PFSK-1 (cell line): ENCODE measurements at regions not wholly inside any gene's neighbourhood (a gene's known extent, or its start where the extent isn't known, plus 50 kb on each side); places are given as distances from the start of the nearest gene placed in this dataset.

Source experiments
- POLR2AphosphoS5 ChIP-seq: IDR thresholded peaks from 2 replicates; pipeline ENCODE4 v1.6.1; 2012; ENCODE audit warnings: low read depth, mild to moderate bottlenecking, control low read depth, low read length, moderate library complexity
- REST ChIP-seq, 2 experiments: IDR thresholded peaks; 2 replicates each; pipeline versions ENCODE4 v1.6.1 to v1.8.0; 2011 to 2012; ENCODE audit warnings: low read depth in 2 of 2, low read length in 2 of 2, control low read depth in 1 of 2, inconsistent platforms in 1 of 2, mild to moderate bottlenecking in 1 of 2, moderate library complexity in 1 of 2; ENCODE audit not compliant: insufficient read depth in 1 of 2
- SIN3A ChIP-seq: IDR thresholded peaks from 2 replicates; pipeline ENCODE4 v1.6.1; 2012; ENCODE audit warnings: mild to moderate bottlenecking, low read length, moderate library complexity, borderline replicate concordance; ENCODE audit not compliant: insufficient read depth
- TAF1 ChIP-seq: IDR thresholded peaks from 2 replicates; pipeline ENCODE4 v1.6.1; 2012; ENCODE audit warnings: low read length, control low read depth, borderline replicate concordance; ENCODE audit not compliant: insufficient read depth

GRCh38 chr6:15769511-15770018 is 106.7 kb upstream of the DTNBP1 start:
- TF ChIP-seq TAF1 (no peak), REST (IDR thresholded peaks at IDR 0.05; ENCODE audit: insufficient read depth in 1 of 2, low read depth in 2 of 2, low read length in 2 of 2) (0 out of 4 replicates have a peak, but pooled peaks of 1 of the 2 experiments have one; percentile 11), SIN3A (0 out of 2 replicates have a peak, but pooled peaks have one; percentile 10), POLR2AphosphoS5 (no peak)
